ENCODE measurements at regions not wholly inside any gene's neighbourhood (a gene's known extent, or its start where the extent isn't known, plus 50 kb on each side); places are given as distances from the start of the nearest gene placed in this dataset.

DNA sequence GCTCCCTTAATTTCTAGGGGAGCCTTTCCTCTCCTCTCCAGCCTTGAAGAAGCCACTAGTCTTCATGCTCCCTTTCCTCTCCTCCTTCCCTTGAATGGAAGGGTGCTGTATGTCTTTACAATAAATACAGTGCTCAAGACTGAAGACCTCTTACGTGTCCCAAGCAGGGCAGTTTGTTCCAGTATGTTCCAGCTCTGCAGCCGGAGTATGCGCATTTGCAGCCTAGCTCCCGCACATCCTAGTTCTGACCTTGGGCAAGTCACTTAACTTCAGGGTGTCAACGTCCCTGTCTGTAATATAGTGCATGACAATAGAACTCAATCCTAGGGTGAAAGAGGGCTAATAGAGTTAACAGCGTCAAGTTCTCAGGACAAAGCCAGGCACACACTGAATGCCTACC is 208.0 kb downstream of the HAUS1 start:
- Mint-ChIP-seq H3K9me3 (peaks cover 7% of the 10 kb centered on the region), H3K27ac (no peak overlapping the region), H3K4me1 (no peaks in the 10 kb centered on the region), H3K4me3 (no peak overlapping the region), H3K36me3 (no peaks in the 10 kb centered on the region), H3K27me3 (ENCODE audit: low read depth) (peaks cover 7% of the 10 kb centered on the region)
- no peak for TF ChIP-seq CTCF (IDR thresholded peaks at IDR 0.05; ENCODE audit: unreplicated experiment)
- no peak for DNase-seq (ENCODE audit: low spot score in 2 of 2, unreplicated experiment in 2 of 2)

GRCh38 chr18:46313521-46313920 is 209.3 kb downstream of the HAUS1 start:
- H3K27ac Mint-ChIP-seq: no peak overlapping the region
- H3K9me3 Mint-ChIP-seq: no peaks in the 10 kb centered on the region
- H3K4me1 Mint-ChIP-seq: no peaks in the 10 kb centered on the region
- TF ChIP-seq CTCF (IDR thresholded peaks at IDR 0.05; ENCODE audit: unreplicated experiment): no peak
- H3K36me3 Mint-ChIP-seq: no peaks in the 10 kb centered on the region
- no peak for DNase-seq (ENCODE audit: low spot score in 2 of 2, unreplicated experiment in 2 of 2)
- H3K27me3 Mint-ChIP-seq (ENCODE audit: low read depth): peaks cover 3% of the 10 kb centered on the region
- H3K4me3 Mint-ChIP-seq: no peak overlapping the region

DNA sequence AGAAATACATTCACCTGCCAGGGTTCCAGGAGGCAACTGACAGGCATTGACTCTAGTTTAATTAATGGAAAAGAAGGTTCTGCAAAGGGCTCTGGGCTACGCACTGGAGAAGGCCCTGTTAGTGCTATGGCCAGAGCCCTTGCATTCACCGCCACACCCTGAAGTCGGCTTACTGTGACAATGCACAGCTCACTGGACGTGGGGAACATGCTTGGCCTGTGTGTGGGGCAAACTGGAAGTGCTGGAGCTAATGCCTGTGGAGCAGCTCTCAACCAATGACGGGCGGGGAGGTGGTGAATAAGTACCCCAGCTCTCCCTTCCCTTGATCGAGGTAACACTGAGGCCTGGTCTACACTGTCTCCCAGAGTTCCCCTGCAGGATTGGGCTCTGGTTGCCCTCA is 209.8 kb downstream of the HAUS1 start:
- H3K27ac Mint-ChIP-seq: no peak overlapping the region
- no peak for TF ChIP-seq CTCF (IDR thresholded peaks at IDR 0.05; ENCODE audit: unreplicated experiment)
- H3K9me3 Mint-ChIP-seq: no peaks in the 10 kb centered on the region
- H3K4me3 Mint-ChIP-seq: no peak overlapping the region
- no peaks in the 10 kb centered on the region for H3K36me3 Mint-ChIP-seq
- no peaks in the 10 kb centered on the region for H3K4me1 Mint-ChIP-seq
- peaks cover 4% of the 10 kb centered on the region for H3K27me3 Mint-ChIP-seq (ENCODE audit: low read depth)
- no peak for DNase-seq (ENCODE audit: low spot score in 2 of 2, unreplicated experiment in 2 of 2)

- Mint-ChIP-seq H3K27me3 (ENCODE audit: low read depth) (peaks cover 13% of the 10 kb centered on the region), H3K4me3 (no peak overlapping the region), H3K36me3 (no peaks in the 10 kb centered on the region), H3K9me3 (no peaks in the 10 kb centered on the region), H3K4me1 (no peaks in the 10 kb centered on the region), H3K27ac (no peak overlapping the region)
- DNase-seq (ENCODE audit: low spot score in 2 of 2, unreplicated experiment in 2 of 2): no peak
- no peak for TF ChIP-seq CTCF (IDR thresholded peaks at IDR 0.05; ENCODE audit: unreplicated experiment)
Observed at GRCh38 chr18:46315161-46315560, 211.0 kb downstream of the HAUS1 start.

DNA sequence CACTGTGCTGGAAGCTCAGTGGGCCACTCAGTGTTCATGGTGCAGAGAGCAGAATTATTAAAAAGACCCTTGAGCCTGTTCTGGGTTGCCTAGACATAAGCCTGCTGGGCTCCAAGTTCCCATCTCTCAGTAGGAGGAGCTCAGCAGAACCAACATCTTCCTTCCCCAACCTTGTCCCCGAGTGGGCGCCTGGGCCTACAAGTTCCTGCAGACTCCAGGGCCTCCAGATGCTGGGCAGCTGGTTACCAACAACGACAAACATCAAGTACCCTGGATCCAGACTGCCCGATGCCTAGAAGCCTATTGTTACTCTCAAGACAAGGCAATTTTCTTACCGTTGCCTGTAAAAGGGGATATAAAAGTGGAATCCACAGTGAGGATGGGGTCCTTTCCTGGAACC is 214.2 kb downstream of the HAUS1 start:
- Mint-ChIP-seq H3K27me3 (ENCODE audit: low read depth) (peaks cover 13% of the 10 kb centered on the region), H3K36me3 (no peaks in the 10 kb centered on the region), H3K9me3 (no peaks in the 10 kb centered on the region), H3K4me3 (no peak overlapping the region), H3K27ac (no peak overlapping the region), H3K4me1 (peaks cover 9% of the 10 kb centered on the region)
- TF ChIP-seq CTCF (IDR thresholded peaks at IDR 0.05; ENCODE audit: unreplicated experiment): no peak
- no peak for DNase-seq (ENCODE audit: low spot score in 2 of 2, unreplicated experiment in 2 of 2)

DNA sequence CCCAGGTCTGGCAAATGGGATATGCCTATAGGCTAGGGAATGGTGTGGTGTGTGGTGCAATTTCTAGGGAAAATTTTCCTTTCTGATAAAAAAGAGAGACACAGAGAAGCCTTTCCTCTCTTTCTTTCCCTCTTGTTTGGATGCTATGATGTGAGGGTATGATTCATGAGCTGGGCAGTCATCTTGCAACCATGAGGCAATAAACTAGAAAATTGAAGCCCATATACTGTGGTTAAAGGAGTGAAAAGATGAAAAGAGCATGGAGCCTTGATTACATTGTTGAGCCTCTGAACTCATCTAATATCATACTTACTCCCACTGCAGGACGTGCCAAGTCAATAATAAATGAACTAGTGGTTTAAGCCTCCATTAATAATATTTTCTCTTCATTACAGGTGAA is 215.6 kb downstream of the HAUS1 start:
- peaks cover 13% of the 10 kb centered on the region for H3K27me3 Mint-ChIP-seq (ENCODE audit: low read depth)
- no peak for TF ChIP-seq CTCF (IDR thresholded peaks at IDR 0.05; ENCODE audit: unreplicated experiment)
- H3K4me1 Mint-ChIP-seq: peaks cover 18% of the 10 kb centered on the region
- H3K4me3 Mint-ChIP-seq: no peak overlapping the region
- no peaks in the 10 kb centered on the region for H3K36me3 Mint-ChIP-seq
- H3K27ac Mint-ChIP-seq: no peak overlapping the region
- DNase-seq (ENCODE audit: low spot score in 2 of 2, unreplicated experiment in 2 of 2): no peak
- H3K9me3 Mint-ChIP-seq: no peaks in the 10 kb centered on the region
